Amniotic epithelial cell (primary cell): ENCODE measurements at regions not wholly inside any gene's neighbourhood (a gene's known extent, or its start where the extent isn't known, plus 50 kb on each side); places are given as distances from the start of the nearest gene placed in this dataset.

Experiments used
- DNase-seq: peaks from one replicate; pipeline ENCODE4 v3.0.0-alpha.2; 2010; ENCODE audit warnings: low read depth

DNA sequence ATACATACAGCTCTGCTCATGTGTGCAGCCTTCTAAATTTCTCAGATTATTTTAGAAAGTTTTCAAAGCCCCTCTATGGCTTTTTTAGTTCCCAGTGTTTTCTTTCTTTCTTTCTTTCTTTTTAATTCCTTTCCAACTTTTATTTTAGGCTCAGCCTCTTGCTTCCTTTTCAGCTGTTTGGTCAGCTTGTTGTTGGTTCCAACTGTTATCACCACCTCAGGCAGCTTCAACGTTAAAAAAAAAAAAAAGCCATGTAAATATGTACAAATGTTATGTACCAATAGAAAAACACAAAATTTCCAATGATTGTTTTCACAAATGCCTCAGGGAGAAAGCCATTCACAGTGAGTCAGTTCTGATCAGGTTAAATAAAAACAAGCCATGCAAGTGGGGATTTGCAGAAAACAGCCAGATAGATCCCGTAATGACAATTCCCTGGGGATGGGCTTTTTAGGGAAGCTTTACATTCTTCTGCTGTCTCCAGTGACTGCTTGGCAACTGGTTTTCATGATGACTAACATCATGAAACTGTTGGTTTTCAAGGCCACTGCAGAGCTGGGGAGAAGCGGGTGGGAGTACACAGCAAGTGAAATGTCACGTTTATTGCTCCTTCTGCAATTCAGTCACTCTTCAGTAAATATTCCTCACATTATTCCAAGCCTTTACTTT lies 908.4 kb downstream of the EPHA3 start:
- peak; percentile 63 for DNase-seq

DNA sequence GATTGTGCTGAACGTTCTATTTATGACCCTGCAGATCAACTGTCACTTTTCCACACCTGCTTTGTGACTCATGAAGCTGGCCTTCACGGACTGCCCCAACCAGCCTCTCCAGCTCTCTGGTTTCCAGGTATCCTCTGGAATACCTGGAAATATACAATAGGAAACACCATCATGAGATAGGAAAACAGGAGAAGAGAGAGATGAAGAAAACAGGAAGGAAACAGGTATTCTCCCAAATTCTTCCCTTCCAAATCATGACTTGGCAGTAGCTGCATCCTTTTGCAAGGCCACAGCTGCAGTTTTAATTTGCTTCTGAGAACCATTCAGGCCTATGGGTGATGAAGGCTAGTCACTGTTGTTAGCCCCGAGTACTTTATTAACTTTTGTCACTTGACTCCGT lies 909.1 kb downstream of the EPHA3 start:
- no peak for DNase-seq

DNA sequence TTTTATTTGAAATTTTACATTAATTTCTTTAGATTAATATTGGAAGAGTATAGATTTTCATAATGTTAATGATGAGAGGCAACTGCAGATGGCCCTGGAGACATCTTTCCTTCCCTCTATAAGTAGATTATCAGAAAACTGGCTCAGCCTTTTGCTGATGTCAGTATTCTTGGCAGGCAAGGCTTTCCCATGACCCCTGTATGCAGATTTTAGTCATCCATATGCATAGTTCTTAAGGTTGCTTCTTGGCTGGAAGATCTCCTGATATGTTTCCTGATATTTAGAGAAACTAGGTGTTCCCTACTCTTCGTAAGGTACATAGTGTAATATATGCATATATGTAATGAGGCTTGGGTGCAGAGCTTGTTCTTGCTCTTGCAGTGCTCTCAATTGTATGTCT lies 911.4 kb downstream of the EPHA3 start:
- no peak for DNase-seq

DNA sequence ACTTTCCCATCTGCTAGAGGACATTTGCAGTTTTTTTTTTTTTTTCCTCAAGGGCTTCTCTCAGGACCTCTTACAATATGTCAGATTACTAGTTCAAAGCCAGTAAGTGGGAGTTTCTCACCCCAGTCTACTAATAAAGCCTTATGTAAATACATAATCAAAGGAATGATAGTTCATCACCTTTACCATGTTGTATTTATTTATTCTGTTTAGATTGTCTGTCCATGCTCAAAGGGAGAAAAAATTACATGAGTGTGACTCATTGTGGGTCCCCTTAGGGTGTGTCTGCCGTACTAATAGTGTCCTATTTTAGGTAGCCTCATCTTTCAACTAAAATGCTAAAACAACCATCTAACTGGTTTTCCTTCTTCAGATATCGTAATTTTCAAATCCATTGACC lies 917.6 kb downstream of the EPHA3 start:
- no peak for DNase-seq

- no peak for DNase-seq
These were observed 919.0 kb downstream of the EPHA3 start for GRCh38 chr3:90026406-90026805.

- no peak for DNase-seq
These were observed 923.7 kb downstream of the EPHA3 start for GRCh38 chr3:90031121-90031520.

GRCh38 chr3:90032980-90033641 lies 925.7 kb downstream of the EPHA3 start:
- DNase-seq: no peak

DNA sequence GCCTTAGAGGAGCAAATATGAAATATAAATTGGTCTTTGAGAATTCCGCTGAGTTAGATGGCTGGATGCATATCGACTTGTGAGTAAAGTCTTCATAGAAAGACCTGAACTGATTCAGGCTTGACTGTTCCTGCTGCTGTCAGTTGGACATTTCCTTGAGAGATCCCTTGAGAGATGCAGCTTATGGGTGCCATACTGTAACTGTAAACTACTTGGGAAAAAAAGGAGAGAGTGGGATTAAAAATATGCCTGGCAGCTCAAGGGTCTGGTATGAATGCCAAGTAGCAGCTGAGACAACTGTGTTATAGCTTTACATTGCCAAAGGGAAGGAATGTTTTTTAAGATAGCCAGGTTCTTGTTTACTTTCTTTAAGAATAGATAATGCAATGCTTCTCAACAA lies 926.6 kb downstream of the EPHA3 start:
- no peak for DNase-seq

DNA sequence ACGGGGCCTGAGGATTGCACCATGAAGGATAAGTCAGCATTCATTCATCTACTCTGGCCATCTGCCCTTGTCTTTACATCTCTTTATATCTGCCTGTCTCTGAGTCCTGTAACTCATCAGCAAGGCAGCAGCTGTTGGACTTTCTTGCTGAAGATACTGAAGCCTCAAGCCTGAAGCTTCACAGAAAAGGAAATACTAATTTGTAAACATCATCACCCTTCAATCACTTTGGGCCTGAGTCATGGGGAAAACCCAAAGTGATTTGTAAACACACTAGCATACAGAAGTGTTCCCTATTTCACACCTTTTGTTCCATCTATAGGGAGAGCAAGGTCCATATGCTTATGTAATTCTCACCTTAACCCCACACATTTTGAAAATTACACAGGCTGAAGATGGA lies 928.2 kb downstream of the EPHA3 start:
- DNase-seq: peak; percentile 76

- DNase-seq: no peak
These were observed 929.6 kb downstream of the EPHA3 start for GRCh38 chr3:90036939-90037469.

DNA sequence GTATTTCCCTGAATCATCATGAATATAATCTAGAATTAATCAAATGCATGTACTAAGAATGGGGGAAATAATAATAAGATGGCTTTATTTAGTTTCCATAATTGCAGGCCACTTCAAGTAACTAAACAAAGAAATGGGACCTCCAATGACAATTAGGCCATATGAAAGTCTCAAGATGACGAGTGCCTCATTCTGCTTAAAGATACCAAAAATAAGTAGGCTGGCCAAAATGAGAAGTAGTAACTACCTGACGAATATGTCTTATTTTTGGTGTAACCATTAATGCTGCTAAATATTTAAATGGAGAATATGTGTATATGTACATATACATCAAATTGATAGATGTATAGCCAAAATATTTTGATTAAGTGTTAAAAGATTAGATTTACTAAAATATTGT lies 932.6 kb downstream of the EPHA3 start:
- no peak for DNase-seq

DNA sequence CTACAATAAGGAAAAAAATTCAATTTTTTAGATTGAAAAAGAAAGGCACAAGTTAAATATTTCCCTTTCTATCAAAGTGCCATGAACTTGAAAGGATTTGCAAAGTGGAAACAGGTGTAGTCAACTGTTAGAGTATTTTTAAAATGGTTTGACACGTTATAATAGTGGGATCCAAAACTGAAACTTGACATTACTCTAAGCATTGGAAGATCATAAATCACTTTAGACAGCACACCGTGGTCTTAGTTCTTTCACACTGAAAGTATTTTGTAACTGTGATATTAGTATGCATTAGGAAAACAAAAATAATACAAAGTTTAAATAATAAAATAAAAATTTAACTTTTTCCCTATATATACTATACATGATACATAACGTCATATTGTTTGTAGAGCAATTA lies 933.1 kb downstream of the EPHA3 start:
- no peak for DNase-seq

GRCh38 chr3:90041995-90042394 lies 934.6 kb downstream of the EPHA3 start:
- DNase-seq: no peak

DNA sequence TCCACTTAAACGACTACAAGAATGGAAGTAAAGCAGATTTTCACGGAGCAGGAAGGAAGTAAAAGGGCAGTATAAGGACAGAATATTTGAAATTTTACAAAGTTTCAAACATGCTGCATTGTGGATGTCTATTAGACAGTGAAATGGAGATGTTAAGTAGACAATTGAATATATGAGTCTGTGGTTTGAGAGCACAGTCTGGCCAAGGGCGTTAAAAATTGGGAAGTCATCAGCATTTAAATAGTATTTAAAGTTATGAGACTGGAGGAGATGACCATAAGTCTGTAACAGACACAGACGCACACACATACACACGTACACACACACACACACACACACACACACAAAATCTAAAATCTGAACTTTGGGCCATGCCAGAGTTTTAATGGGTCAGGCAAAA lies 935.9 kb downstream of the EPHA3 start:
- no peak for DNase-seq

DNA sequence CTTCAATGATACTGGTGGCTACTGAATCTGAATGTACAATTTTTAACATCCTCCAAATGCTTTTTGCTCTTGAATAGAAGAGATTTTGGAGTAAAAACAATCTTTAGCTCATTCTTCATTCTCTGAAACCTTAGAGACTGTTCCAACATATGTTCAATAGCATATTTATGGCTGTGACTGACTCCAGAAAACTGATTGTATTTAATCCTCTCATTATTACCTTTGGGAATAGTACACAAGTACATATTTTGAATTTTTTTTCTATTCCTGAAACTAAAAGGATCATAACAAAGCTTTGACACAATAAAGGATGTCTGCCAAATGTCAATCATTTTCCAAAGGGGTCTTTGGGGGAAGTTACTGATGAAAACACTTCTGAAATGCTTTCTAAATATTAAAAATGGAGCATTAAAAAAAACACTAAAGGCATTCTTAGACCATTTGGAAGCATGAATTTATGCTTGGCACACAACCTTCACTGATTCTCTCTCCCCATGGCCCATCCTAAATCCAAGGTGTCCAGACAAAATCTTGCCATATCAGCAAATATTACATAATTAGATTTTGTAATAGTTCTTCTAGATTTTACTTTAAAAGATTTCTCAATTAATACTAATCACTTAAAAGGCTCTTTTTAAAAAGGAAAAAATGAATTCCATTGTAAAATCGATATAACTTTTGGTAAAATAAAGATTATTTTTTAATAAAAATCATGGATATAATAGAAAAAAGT lies 936.8 kb downstream of the EPHA3 start:
- no peak for DNase-seq

DNA sequence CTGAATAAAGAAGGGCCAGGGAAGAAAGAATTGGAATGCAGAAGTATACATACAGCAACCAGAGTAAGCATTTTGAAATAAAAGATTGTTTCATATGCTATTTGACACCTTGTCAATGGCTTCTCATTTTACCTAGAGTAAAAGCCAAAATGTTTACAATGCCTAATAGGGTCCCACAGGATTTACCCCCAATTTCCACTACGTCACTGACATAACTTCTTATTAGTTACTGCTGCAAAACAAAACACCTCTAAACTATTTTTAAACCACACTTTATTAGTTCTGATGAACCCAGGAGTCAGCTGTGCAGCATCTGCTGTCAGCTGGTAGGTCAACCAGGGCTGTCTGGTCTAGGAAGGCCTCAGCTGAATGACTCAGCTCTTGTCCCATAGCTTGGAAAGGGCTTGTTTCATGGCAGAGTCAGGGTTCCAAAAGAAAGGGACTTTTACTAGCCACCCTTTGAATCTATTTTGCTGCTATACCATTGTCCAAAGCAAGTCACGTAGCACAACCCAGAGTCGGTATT lies 945.1 kb downstream of the EPHA3 start:
- DNase-seq: peak; percentile 15

- no peak for DNase-seq
These were observed 946.9 kb downstream of the EPHA3 start for GRCh38 chr3:90054311-90054710.

- no peak for DNase-seq
These were observed 948.2 kb downstream of the EPHA3 start for GRCh38 chr3:90055666-90056065.

GRCh38 chr3:90056281-90057032 lies 949.0 kb downstream of the EPHA3 start:
- DNase-seq: no peak

DNA sequence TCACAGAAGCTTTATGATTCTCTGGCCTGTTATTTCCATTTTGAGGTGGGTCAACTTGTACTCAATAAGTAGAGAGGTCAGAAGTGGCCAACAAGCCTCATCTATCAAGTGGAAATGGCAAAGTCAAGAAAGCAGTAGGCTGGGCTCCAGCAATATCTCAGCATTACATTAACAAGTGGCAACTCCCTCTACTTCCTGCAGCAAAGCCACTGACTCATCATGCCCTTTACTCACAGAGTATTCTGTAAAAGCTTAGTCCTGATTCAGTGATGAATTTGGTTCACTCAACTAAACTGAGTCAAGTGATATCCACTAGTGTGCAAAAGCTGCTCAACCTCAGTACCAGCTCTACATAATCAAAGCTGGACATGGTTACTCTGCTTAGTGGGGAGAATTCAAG lies 954.6 kb downstream of the EPHA3 start:
- DNase-seq: peak; percentile 84

GRCh38 chr3:90062631-90063200 lies 955.3 kb downstream of the EPHA3 start:
- DNase-seq: peak; percentile 94

- no peak for DNase-seq
These were observed 961.4 kb downstream of the EPHA3 start for GRCh38 chr3:90068783-90069182.
